A172 (cell line): ENCODE measurements at regions not wholly inside any gene's neighbourhood (a gene's known extent, or its start where the extent isn't known, plus 50 kb on each side); places are given as distances from the start of the nearest gene placed in this dataset.
A peak's percentile ranks its signal among the peaks of the same experiment; 100 is the strongest.
"Not testable (repeated sequence)": the region's sequence is repeated elsewhere in the genome, so short reads cannot be mapped to it uniquely, and the experiment has no call there.

Experiments
- DNase-seq: peaks from one replicate; pipeline ENCODE4 v3.0.0-alpha.2; 2015; ENCODE audit warnings: low spot score

- no peak for DNase-seq
Measured at GRCh38 chr22:40094485-40094884, 83.2 kb upstream of the TNRC6B start.

- not testable (repeated sequence) for DNase-seq
Measured at GRCh38 chr22:40099887-40100286, 77.8 kb upstream of the TNRC6B start.

- DNase-seq = no peak
Measured at GRCh38 chr22:40105755-40106154, 72.0 kb upstream of the TNRC6B start.

GRCh38 chr22:40107244-40107643, 70.5 kb upstream of the TNRC6B start:
- no peak for DNase-seq

- DNase-seq = peak; percentile 34
Measured at GRCh38 chr22:40107851-40108378, 69.8 kb upstream of the TNRC6B start.

GRCh38 chr22:40108396-40108795, 69.3 kb upstream of the TNRC6B start:
- no peak for DNase-seq

GRCh38 chr22:40108926-40109325, 68.8 kb upstream of the TNRC6B start:
- DNase-seq = not testable (repeated sequence)

- no peak for DNase-seq
Measured at GRCh38 chr22:40111451-40111850, 66.3 kb upstream of the TNRC6B start.

GRCh38 chr22:40112595-40112994, 65.1 kb upstream of the TNRC6B start:
- no peak for DNase-seq

GRCh38 chr22:40113696-40114095, 64.0 kb upstream of the TNRC6B start:
- DNase-seq = no peak

- no peak for DNase-seq
Measured at GRCh38 chr22:40114411-40114810, 63.3 kb upstream of the TNRC6B start.

GRCh38 chr22:40116496-40117200, 61.1 kb upstream of the TNRC6B start:
- DNase-seq = no peak

- no peak for DNase-seq
Measured at GRCh38 chr22:40118979-40119378, 58.7 kb upstream of the TNRC6B start.

- no peak for DNase-seq
Measured at GRCh38 chr22:40120848-40121247, 56.9 kb upstream of the TNRC6B start.

- no peak for DNase-seq
Measured at GRCh38 chr22:40121461-40121860, 56.3 kb upstream of the TNRC6B start.

- no peak for DNase-seq
Measured at GRCh38 chr22:40122792-40123191, 54.9 kb upstream of the TNRC6B start.

- DNase-seq = no peak
Measured at GRCh38 chr22:40123387-40123786, 54.3 kb upstream of the TNRC6B start.
